HFFc6 (cell line): ENCODE measurements at regions not wholly inside any gene's neighbourhood (a gene's known extent, or its start where the extent isn't known, plus 50 kb on each side); places are given as distances from the start of the nearest gene placed in this dataset.

Source experiments
- DNase-seq: peaks from one replicate; pipeline ENCODE4 v3.0.0-alpha.2; 2018
- H3K27ac Mint-ChIP-seq: 2 replicates; pipeline ENCODE4 v1.8.0; 2020; ENCODE audit warnings: mild to moderate bottlenecking, mixed read lengths
- H3K27me3 Mint-ChIP-seq: 2 replicates; pipeline ENCODE4 v1.8.0; 2021; ENCODE audit warnings: mild to moderate bottlenecking, moderate library complexity, mixed read lengths; ENCODE audit not compliant: insufficient read depth
- H3K36me3 Mint-ChIP-seq: 2 replicates; pipeline ENCODE4 v1.8.0; 2021; ENCODE audit warnings: low read depth, mixed read lengths
- H3K4me1 Mint-ChIP-seq: 2 replicates; pipeline ENCODE4 v1.8.0; 2020; ENCODE audit warnings: low read depth, mixed read lengths
- H3K4me3 Mint-ChIP-seq: 2 replicates; pipeline ENCODE4 v1.8.0; 2020; ENCODE audit warnings: mild to moderate bottlenecking, moderate library complexity, mixed read lengths
- H3K9me3 Mint-ChIP-seq: 2 replicates; pipeline ENCODE4 v1.8.0; 2020; ENCODE audit warnings: mild to moderate bottlenecking, mixed read lengths
- CTCF ChIP-seq: fragments of 200-600 bp; sonication (generic); IDR thresholded peaks from 2 replicates; pipeline ENCODE4 v1.5.0; 2021; ENCODE audit warnings: antibody characterized with exemption, mild to moderate bottlenecking

GRCh38 chr5:73288803-73289720, 116.1 kb downstream of the TMEM174 start:
- TF ChIP-seq CTCF, result no peak
- H3K27me3 Mint-ChIP-seq, result peaks cover 7% of the 10 kb centered on the region; the same call in 1 of the 2 replicates
- H3K27ac Mint-ChIP-seq, result no peak overlapping the region
- no peak for DNase-seq
- no peak overlapping the region for H3K4me3 Mint-ChIP-seq
- H3K36me3 Mint-ChIP-seq, result 0 out of 2 replicates have a peak, but pooled peaks cover 4% of the 10 kb centered on the region
- H3K4me1 Mint-ChIP-seq, result no peaks in the 10 kb centered on the region
- 0 out of 2 replicates have a peak, but pooled peaks cover 3% of the 10 kb centered on the region for H3K9me3 Mint-ChIP-seq

GRCh38 chr5:73286896-73287295, 113.9 kb downstream of the TMEM174 start:
- Mint-ChIP-seq H3K4me1 (no peaks in the 10 kb centered on the region; the same call in 1 of the 2 replicates), H3K36me3 (0 out of 2 replicates have a peak, but pooled peaks cover 4% of the 10 kb centered on the region), H3K27ac (no peak overlapping the region)

GRCh38 chr5:73284985-73285384, 112.0 kb downstream of the TMEM174 start:
- no peak overlapping the region for H3K4me3 Mint-ChIP-seq
- peaks cover 4% of the 10 kb centered on the region for H3K27me3 Mint-ChIP-seq
- H3K4me1 Mint-ChIP-seq, result peaks cover 9% of the 10 kb centered on the region
- H3K9me3 Mint-ChIP-seq, result 0 out of 2 replicates have a peak, but pooled peaks cover 3% of the 10 kb centered on the region
- H3K36me3 Mint-ChIP-seq, result 0 out of 2 replicates have a peak, but pooled peaks cover 4% of the 10 kb centered on the region
- no peak for DNase-seq
- no peak for TF ChIP-seq CTCF
- no peak overlapping the region for H3K27ac Mint-ChIP-seq

More at GRCh38 chr5:73286896-73287295, 113.9 kb downstream of the TMEM174 start:
- DNase-seq, result no peak
- Mint-ChIP-seq H3K4me3 (no peak overlapping the region), H3K9me3 (0 out of 2 replicates have a peak, but pooled peaks cover 3% of the 10 kb centered on the region), H3K27me3 (peaks cover 6% of the 10 kb centered on the region; the same call in 1 of the 2 replicates)
- no peak for TF ChIP-seq CTCF

GRCh38 chr5:73284220-73284795, 111.3 kb downstream of the TMEM174 start:
- Mint-ChIP-seq H3K27ac (no peak overlapping the region), H3K36me3 (0 out of 2 replicates have a peak, but pooled peaks cover 4% of the 10 kb centered on the region), H3K4me1 (peaks cover 9% of the 10 kb centered on the region), H3K9me3 (0 out of 2 replicates have a peak, but pooled peaks cover 3% of the 10 kb centered on the region), H3K4me3 (no peak overlapping the region), H3K27me3 (peaks cover 4% of the 10 kb centered on the region)
- no peak for DNase-seq
- no peak for TF ChIP-seq CTCF

- Mint-ChIP-seq H3K4me3 (no peak overlapping the region), H3K4me1 (peaks cover 9% of the 10 kb centered on the region), H3K27me3 (peaks cover 6% of the 10 kb centered on the region), H3K9me3 (0 out of 2 replicates have a peak, but pooled peaks cover 3% of the 10 kb centered on the region), H3K27ac (no peak overlapping the region), H3K36me3 (0 out of 2 replicates have a peak, but pooled peaks cover 4% of the 10 kb centered on the region)
- no peak for TF ChIP-seq CTCF
- no peak for DNase-seq
These were observed 109.9 kb downstream of the TMEM174 start for GRCh38 chr5:73282923-73283322.
